Peyer's patch (tissue), 4 donors: ENCODE measurements at regions not wholly inside any gene's neighbourhood (a gene's known extent, or its start where the extent isn't known, plus 50 kb on each side); places are given as distances from the start of the nearest gene placed in this dataset.

Experiments
- CTCF ChIP-seq, 6 experiments: fragments of 450-650 bp in 4 of 6; fragments of 200-600 bp in 2 of 6; sonication (generic) in 1 of 6; IDR thresholded peaks; one replicate each; pipeline ENCODE4 v1.5.1; 2017 to 2019; ENCODE audit warnings: antibody characterized with exemption in 6 of 6, mild to moderate bottlenecking in 3 of 6, moderate library complexity in 1 of 6
- POLR2A ChIP-seq, 2 donors: fragments of 450-650 bp; IDR thresholded peaks; one replicate each; pipeline ENCODE4 v1.5.1; 2017; ENCODE audit warnings: antibody characterized with exemption in 2 of 2, mild to moderate bottlenecking in 2 of 2, moderate library complexity in 2 of 2

- TF ChIP-seq POLR2A (IDR thresholded peaks at IDR 0.05), result no peak
- no peak for TF ChIP-seq CTCF (IDR thresholded peaks at IDR 0.05)
Observed at GRCh38 chr16:86714166-86714565, 135.8 kb downstream of the FOXL1 start.
